Neural progenitor cell (in vitro differentiated cells): ENCODE measurements at regions not wholly inside any gene's neighbourhood (a gene's known extent, or its start where the extent isn't known, plus 50 kb on each side); places are given as distances from the start of the nearest gene placed in this dataset.

Experiments used
- DNase-seq: peaks from one replicate; pipeline ENCODE4 v3.0.0-alpha.2; 2016; ENCODE audit warnings: low spot score
- H2AFZ ChIP-seq: fragments of 200-600 bp; sonication (generic); replicated peaks from 2 replicates; pipeline ENCODE4 v1.6.1; 2016; ENCODE audit warnings: antibody characterized with exemption
- H3F3A ChIP-seq: fragments of 200-600 bp; sonication (generic); 2 replicates; pipeline ENCODE4 v1.6.1; 2016; ENCODE audit warnings: antibody characterized with exemption, low read depth
- H3K27ac ChIP-seq: fragments of 200-600 bp; sonication (generic); 2 replicates; pipeline ENCODE4 v1.5.1; 2016; ENCODE audit warnings: mild to moderate bottlenecking
- H3K27me3 ChIP-seq: fragments of 200-600 bp; sonication (generic); 2 replicates; pipeline ENCODE4 v1.6.1; 2016; ENCODE audit warnings: mild to moderate bottlenecking, moderate library complexity
- H3K36me3 ChIP-seq: fragments of 200-600 bp; sonication (generic); 2 replicates; pipeline ENCODE4 v1.5.1; 2016
- H3K4me1 ChIP-seq: fragments of 200-600 bp; sonication (generic); 2 replicates; pipeline ENCODE4 v1.6.1; 2016; ENCODE audit warnings: mixed run types
- H3K4me2 ChIP-seq: fragments of 200-600 bp; sonication (generic); 2 replicates; pipeline ENCODE4 v1.6.1; 2016
- H3K4me3 ChIP-seq: fragments of 200-600 bp; sonication (generic); 2 replicates; pipeline ENCODE4 v1.5.1; 2016
- H3K79me2 ChIP-seq: fragments of 200-600 bp; sonication (generic); 2 replicates; pipeline ENCODE4 v1.6.1; 2016; ENCODE audit warnings: low read depth
- H3K9ac ChIP-seq: fragments of 200-600 bp; sonication (generic); 2 replicates; pipeline ENCODE4 v1.6.1; 2016
- H3K9me3 ChIP-seq: fragments of 200-600 bp; sonication (generic); 2 replicates; pipeline ENCODE4 v1.5.1; 2016; ENCODE audit warnings: low read depth
- H4K20me1 ChIP-seq: fragments of 200-600 bp; sonication (generic); 2 replicates; pipeline ENCODE4 v1.6.1; 2016; ENCODE audit warnings: low read depth
- H3K27ac Mint-ChIP-seq: 3 replicates; pipeline ENCODE4 v1.8.0; 2021; ENCODE audit warnings: mixed read lengths
- H3K27me3 Mint-ChIP-seq: 2 replicates; pipeline ENCODE4 v1.8.0; 2022; ENCODE audit warnings: low read depth, mild to moderate bottlenecking, inconsistent platforms, moderate library complexity, mixed read lengths; ENCODE audit not compliant: insufficient read depth
- H3K36me3 Mint-ChIP-seq: 3 replicates; pipeline ENCODE4 v1.8.0; 2021; ENCODE audit warnings: mixed read lengths
- H3K4me1 Mint-ChIP-seq: 3 replicates; pipeline ENCODE4 v1.8.0; 2021; ENCODE audit warnings: mixed read lengths
- H3K4me3 Mint-ChIP-seq: 3 replicates; pipeline ENCODE4 v1.8.0; 2021; ENCODE audit warnings: mild to moderate bottlenecking, moderate library complexity, mixed read lengths
- H3K9me3 Mint-ChIP-seq: 3 replicates; pipeline ENCODE4 v1.8.0; 2020; ENCODE audit warnings: mixed read lengths
- CTCF ChIP-seq: fragments of 200-600 bp; sonication (generic); IDR thresholded peaks from 2 replicates; pipeline ENCODE4 v1.5.1; 2017; ENCODE audit warnings: antibody characterized with exemption, mild to moderate bottlenecking
- EZH2 ChIP-seq: fragments of 200-600 bp; sonication (generic); IDR thresholded peaks from 2 replicates; pipeline ENCODE4 v1.6.1; 2017; ENCODE audit warnings: antibody characterized with exemption, mild to moderate bottlenecking, moderate library complexity
- EZH2phosphoT487 ChIP-seq: fragments of 200-600 bp; sonication (generic); IDR thresholded peaks from 2 replicates; pipeline ENCODE4 v1.6.1; 2017; ENCODE audit warnings: antibody characterized with exemption

- H3K4me1 ChIP-seq: peaks cover 6% of the 10 kb centered on the region
- H3F3A ChIP-seq: no peaks in the 10 kb centered on the region
- H2AFZ ChIP-seq: no peak overlapping the region
- H3K4me3 ChIP-seq: no peak overlapping the region
- no peaks in the 10 kb centered on the region for H3K27me3 Mint-ChIP-seq
- TF ChIP-seq EZH2 (no peak), EZH2phosphoT487 (no peak), CTCF (no peak)
- no peaks in the 10 kb centered on the region for H3K36me3 ChIP-seq
- no peak for DNase-seq
- H3K27ac ChIP-seq: no peak overlapping the region
- no peak overlapping the region for H3K9ac ChIP-seq
- H3K4me1 Mint-ChIP-seq: peaks cover 9% of the 10 kb centered on the region
- H3K4me2 ChIP-seq: no peak overlapping the region
- H3K4me3 Mint-ChIP-seq: no peak overlapping the region
- no peaks in the 10 kb centered on the region for H3K36me3 Mint-ChIP-seq
- H3K79me2 ChIP-seq: no peaks in the 10 kb centered on the region
- no peaks in the 10 kb centered on the region for H3K9me3 ChIP-seq
- no peak overlapping the region for H3K27ac Mint-ChIP-seq
- H3K9me3 Mint-ChIP-seq: peaks cover 5% of the 10 kb centered on the region
- H3K27me3 ChIP-seq: no peaks in the 10 kb centered on the region
- no peaks in the 10 kb centered on the region for H4K20me1 ChIP-seq
Measured at GRCh38 chr12:91397866-91398532, 215.4 kb upstream of the DCN start.

- Histone ChIP-seq H3K4me3 (no peak overlapping the region), H3K27me3 (no peaks in the 10 kb centered on the region), H3K4me2 (no peak overlapping the region), H2AFZ (no peak overlapping the region), H3K9ac (no peak overlapping the region), H3K36me3 (no peaks in the 10 kb centered on the region), H3K9me3 (no peaks in the 10 kb centered on the region), H3K27ac (no peak overlapping the region), H3K79me2 (no peaks in the 10 kb centered on the region), H4K20me1 (no peaks in the 10 kb centered on the region), H3F3A (no peaks in the 10 kb centered on the region), H3K4me1 (peaks cover 6% of the 10 kb centered on the region)
- no peak for DNase-seq
- peaks cover 6% of the 10 kb centered on the region for H3K9me3 Mint-ChIP-seq
- TF ChIP-seq CTCF: no peak
- TF ChIP-seq EZH2phosphoT487: no peak
- no peak for TF ChIP-seq EZH2
- no peaks in the 10 kb centered on the region for H3K27me3 Mint-ChIP-seq
- no peak overlapping the region for H3K4me3 Mint-ChIP-seq
- no peak overlapping the region for H3K27ac Mint-ChIP-seq
- H3K4me1 Mint-ChIP-seq: peaks cover 9% of the 10 kb centered on the region
- no peaks in the 10 kb centered on the region for H3K36me3 Mint-ChIP-seq
Measured at GRCh38 chr12:91396293-91396692, 213.7 kb upstream of the DCN start.

- Histone ChIP-seq H3K9ac (no peak overlapping the region), H3K36me3 (no peaks in the 10 kb centered on the region), H4K20me1 (no peaks in the 10 kb centered on the region), H3K4me3 (no peak overlapping the region), H3K9me3 (no peaks in the 10 kb centered on the region), H3K4me1 (peaks cover 6% of the 10 kb centered on the region), H3K79me2 (no peaks in the 10 kb centered on the region), H3K27me3 (no peaks in the 10 kb centered on the region), H2AFZ (no peak overlapping the region), H3F3A (no peaks in the 10 kb centered on the region), H3K4me2 (no peak overlapping the region), H3K27ac (no peak overlapping the region)
- Mint-ChIP-seq H3K27ac (no peak overlapping the region), H3K36me3 (peaks cover 1% of the 10 kb centered on the region), H3K9me3 (peaks cover 11% of the 10 kb centered on the region), H3K27me3 (no peaks in the 10 kb centered on the region), H3K4me3 (no peak overlapping the region), H3K4me1 (peaks cover 9% of the 10 kb centered on the region)
- TF ChIP-seq EZH2phosphoT487 (no peak), EZH2 (no peak), CTCF (no peak)
- no peak for DNase-seq
Measured at GRCh38 chr12:91395628-91396135, 213.1 kb upstream of the DCN start.
